ENCODE measurements at regions not wholly inside any gene's neighbourhood (a gene's known extent, or its start where the extent isn't known, plus 50 kb on each side); places are given as distances from the start of the nearest gene placed in this dataset.

DNA sequence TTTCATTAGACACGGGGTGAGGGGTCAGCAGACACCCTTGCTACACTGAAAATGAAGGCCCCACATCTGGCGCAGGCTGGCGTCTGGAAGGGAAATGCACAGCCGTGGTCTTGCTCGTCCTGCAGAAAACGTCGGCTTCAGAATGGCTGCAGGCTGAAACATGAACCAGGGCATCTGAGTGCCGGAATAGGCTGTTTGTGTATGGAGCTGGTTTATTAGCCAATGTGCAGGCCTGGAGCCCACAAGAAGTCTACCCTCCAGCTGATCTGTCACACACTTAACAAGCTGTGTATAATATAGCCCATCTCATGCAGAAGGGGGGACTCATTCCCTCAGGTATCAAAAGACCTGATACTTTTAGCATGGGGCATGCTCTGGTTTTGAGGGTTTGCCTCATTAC, 153.4 kb upstream of the SOX11 start:
- H3K9me3 Mint-ChIP-seq (ENCODE audit: unreplicated experiment) = peaks cover 14% of the 10 kb centered on the region
- BruUV-seq (replicated peaks) = no TSS peak
- H3K27ac Mint-ChIP-seq (ENCODE audit: unreplicated experiment) = no peak overlapping the region
- no peak overlapping the region for H3K4me3 Mint-ChIP-seq (ENCODE audit: unreplicated experiment)
- TF ChIP-seq, protein P1, sequence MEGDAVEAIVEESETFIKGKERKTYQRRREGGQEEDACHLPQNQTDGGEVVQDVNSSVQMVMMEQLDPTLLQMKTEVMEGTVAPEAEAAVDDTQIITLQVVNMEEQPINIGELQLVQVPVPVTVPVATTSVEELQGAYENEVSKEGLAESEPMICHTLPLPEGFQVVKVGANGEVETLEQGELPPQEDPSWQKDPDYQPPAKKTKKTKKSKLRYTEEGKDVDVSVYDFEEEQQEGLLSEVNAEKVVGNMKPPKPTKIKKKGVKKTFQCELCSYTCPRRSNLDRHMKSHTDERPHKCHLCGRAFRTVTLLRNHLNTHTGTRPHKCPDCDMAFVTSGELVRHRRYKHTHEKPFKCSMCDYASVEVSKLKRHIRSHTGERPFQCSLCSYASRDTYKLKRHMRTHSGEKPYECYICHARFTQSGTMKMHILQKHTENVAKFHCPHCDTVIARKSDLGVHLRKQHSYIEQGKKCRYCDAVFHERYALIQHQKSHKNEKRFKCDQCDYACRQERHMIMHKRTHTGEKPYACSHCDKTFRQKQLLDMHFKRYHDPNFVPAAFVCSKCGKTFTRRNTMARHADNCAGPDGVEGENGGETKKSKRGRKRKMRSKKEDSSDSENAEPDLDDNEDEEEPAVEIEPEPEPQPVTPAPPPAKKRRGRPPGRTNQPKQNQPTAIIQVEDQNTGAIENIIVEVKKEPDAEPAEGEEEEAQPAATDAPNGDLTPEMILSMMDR (IDR thresholded peaks at IDR 0.05; ENCODE audit: insufficient read depth in 1 of 2, low read depth in 1 of 2, low read length in 1 of 2, severe bottlenecking in 1 of 2, unreplicated experiment in 1 of 2) = no peak
- no peak for DNase-seq
- Histone ChIP-seq H3K9me3 (peaks cover 6% of the 10 kb centered on the region), H3K4me1 (no peaks in the 10 kb centered on the region), H3K36me3 (ENCODE audit: control insufficient read depth, insufficient read depth, low read length) (no peaks in the 10 kb centered on the region), H3K4me3 (ENCODE audit: low read depth, low read length) (no peak overlapping the region), H3K27me3 (replicated peaks; ENCODE audit: control insufficient read depth, insufficient read depth, low read length) (no peaks in the 10 kb centered on the region)
- CTCF ChIA-PET = no interaction called here
- intact Hi-C loops (cut with micrococcal nuclease; ENCODE audit: unreplicated experiment) = no loop called here
- H3K27me3 Mint-ChIP-seq (ENCODE audit: insufficient read depth, unreplicated experiment) = no peaks in the 10 kb centered on the region
- POLR2A ChIA-PET = no interaction called here
- no peaks in the 10 kb centered on the region for H3K36me3 Mint-ChIP-seq (ENCODE audit: insufficient read depth, unreplicated experiment)
- no peaks in the 10 kb centered on the region for H3K4me1 Mint-ChIP-seq (ENCODE audit: low read depth, unreplicated experiment)

GRCh38 chr2:5539282-5540165, 152.7 kb upstream of the SOX11 start:
- H3K4me1 ChIP-seq = no peaks in the 10 kb centered on the region
- no peaks in the 10 kb centered on the region for H3K36me3 ChIP-seq (ENCODE audit: control insufficient read depth, insufficient read depth, low read length)
- DNase-seq = no peak
- H3K4me3 ChIP-seq (ENCODE audit: low read depth, low read length) = no peak overlapping the region
- ChIA-PET CTCF (no interaction called here), POLR2A (no interaction called here)
- no peak overlapping the region for H3K4me3 Mint-ChIP-seq (ENCODE audit: unreplicated experiment)
- no peaks in the 10 kb centered on the region for H3K4me1 Mint-ChIP-seq (ENCODE audit: low read depth, unreplicated experiment)
- TF ChIP-seq, protein P1 (IDR thresholded peaks at IDR 0.05; ENCODE audit: insufficient read depth in 1 of 2, low read depth in 1 of 2, low read length in 1 of 2, severe bottlenecking in 1 of 2, unreplicated experiment in 1 of 2) = no peak
- peaks cover 17% of the 10 kb centered on the region for H3K9me3 Mint-ChIP-seq (ENCODE audit: unreplicated experiment)
- H3K27ac Mint-ChIP-seq (ENCODE audit: unreplicated experiment) = no peak overlapping the region
- intact Hi-C loops (cut with micrococcal nuclease; ENCODE audit: unreplicated experiment) = no loop called here
- no peaks in the 10 kb centered on the region for H3K27me3 Mint-ChIP-seq (ENCODE audit: insufficient read depth, unreplicated experiment)
- BruUV-seq (replicated peaks) = no TSS peak
- no peaks in the 10 kb centered on the region for H3K36me3 Mint-ChIP-seq (ENCODE audit: insufficient read depth, unreplicated experiment)
- H3K27me3 ChIP-seq (replicated peaks; ENCODE audit: control insufficient read depth, insufficient read depth, low read length) = no peaks in the 10 kb centered on the region
- peaks cover 13% of the 10 kb centered on the region for H3K9me3 ChIP-seq

GRCh38 chr2:5540856-5541255, 151.3 kb upstream of the SOX11 start:
- peaks cover 18% of the 10 kb centered on the region for H3K9me3 ChIP-seq
- H3K27me3 ChIP-seq (replicated peaks; ENCODE audit: control insufficient read depth, insufficient read depth, low read length) = no peaks in the 10 kb centered on the region
- intact Hi-C loops (cut with micrococcal nuclease; ENCODE audit: unreplicated experiment) = no loop called here
- no peaks in the 10 kb centered on the region for H3K36me3 ChIP-seq (ENCODE audit: control insufficient read depth, insufficient read depth, low read length)
- H3K9me3 Mint-ChIP-seq (ENCODE audit: unreplicated experiment) = peaks cover 30% of the 10 kb centered on the region
- no peak overlapping the region for H3K4me3 ChIP-seq (ENCODE audit: low read depth, low read length)
- no peak overlapping the region for H3K4me3 Mint-ChIP-seq (ENCODE audit: unreplicated experiment)
- ChIA-PET POLR2A (no interaction called here), CTCF (no interaction called here)
- H3K27me3 Mint-ChIP-seq (ENCODE audit: insufficient read depth, unreplicated experiment) = no peaks in the 10 kb centered on the region
- DNase-seq = no peak
- no peaks in the 10 kb centered on the region for H3K4me1 Mint-ChIP-seq (ENCODE audit: low read depth, unreplicated experiment)
- H3K4me1 ChIP-seq = no peaks in the 10 kb centered on the region
- BruUV-seq (replicated peaks) = no TSS peak
- H3K36me3 Mint-ChIP-seq (ENCODE audit: insufficient read depth, unreplicated experiment) = no peaks in the 10 kb centered on the region
- TF ChIP-seq, protein P1 (IDR thresholded peaks at IDR 0.05; ENCODE audit: insufficient read depth in 1 of 2, low read depth in 1 of 2, low read length in 1 of 2, severe bottlenecking in 1 of 2, unreplicated experiment in 1 of 2) = no peak
- no peak overlapping the region for H3K27ac Mint-ChIP-seq (ENCODE audit: unreplicated experiment)

Measured in Caco-2 (cell line).